Forelimb muscle (tissue), 1 donor: ENCODE measurements at regions not wholly inside any gene's neighbourhood (a gene's known extent, or its start where the extent isn't known, plus 50 kb on each side); places are given as distances from the start of the nearest gene placed in this dataset.
"Not testable (repeated sequence)": the region's sequence is repeated elsewhere in the genome, so short reads cannot be mapped to it uniquely, and the experiment has no call there.

Experiments
- DNase-seq: peaks from one replicate; pipeline ENCODE4 v3.0.0-alpha.2; 2013; ENCODE audit warnings: low read depth

DNA sequence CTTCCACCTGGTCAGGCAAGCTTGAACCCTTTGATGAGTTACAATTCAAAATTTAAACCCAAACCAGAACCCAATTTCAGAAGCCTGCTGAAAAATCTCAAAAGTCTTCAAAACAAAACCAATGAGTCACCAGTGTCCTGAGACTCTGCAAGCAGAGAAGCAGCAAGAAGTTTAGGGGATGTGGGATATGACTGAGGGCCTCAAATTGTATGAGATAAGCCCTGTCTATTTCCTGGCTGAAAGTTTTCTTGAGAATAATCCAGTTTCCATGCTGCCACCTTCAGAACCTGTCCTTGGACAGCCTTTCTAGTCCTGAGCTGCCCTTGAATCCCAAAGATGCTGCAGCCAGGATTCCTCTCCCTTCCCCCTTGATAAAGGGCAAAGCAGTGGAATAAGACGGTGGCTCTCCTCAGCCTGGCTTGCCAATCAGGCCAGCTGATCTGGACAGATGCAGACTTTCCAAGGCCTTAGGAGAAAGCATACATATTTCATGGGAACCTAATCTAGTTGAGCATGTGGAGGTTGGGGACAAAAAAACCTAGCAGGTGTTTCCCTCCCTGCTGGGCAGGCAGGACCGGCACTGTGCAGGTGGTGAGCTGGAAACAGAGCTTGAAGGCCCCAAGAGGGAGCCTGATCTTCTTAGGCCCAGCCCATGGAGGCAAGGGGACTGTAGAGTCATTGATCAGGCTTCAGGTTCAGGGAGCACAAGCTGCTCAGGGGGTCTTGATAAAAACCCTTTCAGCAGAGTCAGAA, 278.0 kb upstream of the MGAT5 start:
- no peak for DNase-seq

GRCh38 chr2:133976659-133977058, 277.2 kb upstream of the MGAT5 start:
- DNase-seq = no peak

DNA sequence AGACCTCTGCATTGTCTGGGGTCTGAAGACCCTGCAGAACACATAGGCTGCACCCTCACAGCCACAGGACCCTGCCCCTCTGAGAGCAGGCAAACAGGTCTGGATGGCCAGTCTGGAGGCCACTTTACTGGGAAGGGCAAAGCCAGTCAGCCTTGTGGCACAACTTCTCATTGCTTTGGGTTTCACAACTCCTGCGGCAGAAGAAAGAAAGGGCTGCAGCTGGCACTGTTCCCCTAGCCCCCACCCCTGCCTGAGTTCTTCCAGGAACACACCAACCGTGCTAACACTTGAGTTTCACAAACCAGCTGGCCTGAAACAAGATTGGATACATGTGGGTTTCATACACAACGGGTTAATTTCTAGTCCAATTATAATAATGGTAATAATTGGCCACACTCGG, 276.5 kb upstream of the MGAT5 start:
- DNase-seq = no peak

DNA sequence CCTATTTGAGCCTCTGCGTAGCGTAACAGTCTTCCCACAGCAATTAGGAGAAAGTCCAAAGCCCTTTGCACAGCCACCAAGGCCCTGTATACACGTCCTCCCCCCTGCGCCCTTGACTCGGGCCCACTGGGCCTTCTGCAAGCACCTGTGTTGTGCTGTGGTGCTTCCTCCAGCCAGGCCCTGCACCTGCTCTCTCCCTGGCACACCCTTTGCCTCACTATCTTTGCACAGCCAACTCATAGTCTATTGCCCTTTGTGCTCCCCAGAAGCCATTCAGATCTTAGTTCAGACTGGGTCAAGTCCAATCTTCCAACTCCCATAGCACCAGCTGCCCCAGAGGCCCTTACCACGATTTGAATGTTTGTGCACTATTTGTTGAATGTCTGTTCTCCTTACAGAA, 271.6 kb upstream of the MGAT5 start:
- DNase-seq = no peak

- no peak for DNase-seq
Observed at GRCh38 chr2:133985563-133985962, 268.3 kb upstream of the MGAT5 start.

- no peak for DNase-seq
Observed at GRCh38 chr2:133986081-133986837, 267.6 kb upstream of the MGAT5 start.

DNA sequence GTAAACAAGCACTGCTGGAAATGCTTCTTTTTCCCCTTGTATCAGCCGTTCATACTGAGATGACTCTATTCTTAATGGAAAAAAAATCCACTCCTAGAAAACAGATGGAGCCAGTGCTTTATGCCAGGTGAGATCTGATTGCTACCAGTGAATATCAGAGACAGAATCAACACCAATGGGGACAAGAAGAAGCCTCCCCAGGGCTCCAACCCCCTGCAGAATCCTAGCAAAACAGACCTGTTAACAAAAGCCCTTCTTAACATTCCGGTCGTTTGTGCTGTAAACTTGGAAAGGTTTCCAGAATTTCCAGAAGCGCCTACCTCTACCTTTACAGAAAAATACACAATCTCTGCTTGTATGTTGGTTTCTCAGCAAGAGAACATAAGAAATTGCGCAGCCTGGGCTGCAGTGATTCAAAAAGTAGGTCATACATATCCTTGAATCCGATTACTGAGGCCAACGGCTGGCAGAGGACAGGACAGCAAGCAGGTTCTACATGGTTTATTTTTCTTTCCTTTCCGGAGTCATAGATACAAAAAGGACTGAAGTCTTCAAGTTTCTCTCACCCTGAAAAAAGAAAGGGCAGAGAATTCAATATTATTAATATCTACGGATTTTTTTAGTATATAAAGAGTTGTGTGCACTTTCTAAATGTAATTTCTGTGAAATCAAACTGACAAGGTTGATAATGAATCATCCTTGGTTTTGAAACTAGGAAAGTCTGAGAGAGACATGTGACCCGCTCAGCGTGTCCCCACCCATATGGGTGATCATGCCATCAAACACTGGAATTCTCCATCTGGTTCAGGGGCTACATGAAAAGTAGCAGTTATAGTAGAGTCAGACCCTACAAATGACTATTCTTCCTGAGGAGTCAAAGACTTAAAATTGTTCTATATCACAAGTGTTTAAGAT, 266.7 kb upstream of the MGAT5 start:
- no peak for DNase-seq

DNA sequence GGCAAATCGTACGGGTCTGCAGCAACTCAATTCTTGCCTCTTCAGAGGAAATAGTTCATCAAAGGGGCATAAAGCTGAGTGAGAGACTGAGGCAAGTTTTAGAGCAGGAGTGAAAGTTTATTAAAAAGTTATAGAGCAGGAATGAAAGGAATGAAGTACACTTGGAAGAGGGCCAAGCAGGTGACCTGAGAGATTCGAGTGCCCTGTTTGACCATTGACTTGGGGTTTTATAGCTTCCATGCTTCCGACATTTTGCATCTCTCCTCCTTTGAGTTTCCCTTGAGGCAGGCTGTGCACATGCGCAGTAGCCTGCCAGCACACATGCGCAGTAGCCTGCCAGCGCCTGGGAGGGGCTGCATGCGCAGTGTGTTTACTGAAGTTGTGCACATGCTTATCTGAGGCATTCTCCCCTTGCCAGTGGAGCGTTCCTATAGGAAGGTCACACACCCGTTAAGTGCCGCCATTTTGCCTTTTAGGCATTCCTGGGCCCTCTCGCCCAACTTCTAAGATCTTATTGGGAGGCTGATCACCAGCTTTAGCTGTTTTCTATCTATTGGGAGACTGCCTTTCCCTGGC, 265.5 kb upstream of the MGAT5 start:
- no peak for DNase-seq

DNA sequence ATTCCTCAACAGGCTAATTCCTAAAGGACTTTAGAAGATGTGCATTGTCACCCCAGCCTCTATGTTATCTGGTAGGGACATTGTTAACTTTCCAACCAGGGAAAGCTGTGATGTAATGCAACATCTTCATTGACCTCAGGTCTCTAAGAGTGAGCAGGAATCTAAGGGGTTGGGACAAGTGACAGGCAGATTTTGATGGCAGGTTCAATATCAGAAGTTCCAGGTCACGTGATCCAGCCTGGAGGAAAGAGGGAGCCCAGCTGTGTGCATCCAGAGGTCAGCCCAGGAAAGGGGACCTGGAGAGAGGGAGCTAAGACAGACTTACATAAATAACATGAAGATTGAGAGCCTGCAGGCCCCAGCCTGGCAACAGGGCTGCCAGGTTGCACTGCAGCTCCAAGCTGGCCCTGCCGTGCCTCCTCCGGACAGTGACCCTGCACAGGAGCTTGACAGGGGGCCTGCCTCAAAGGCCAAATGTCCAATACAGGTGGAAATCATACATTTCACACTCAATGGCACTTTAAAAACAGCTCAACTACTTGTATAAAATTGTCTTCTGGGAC, 262.2 kb upstream of the MGAT5 start:
- no peak for DNase-seq

DNA sequence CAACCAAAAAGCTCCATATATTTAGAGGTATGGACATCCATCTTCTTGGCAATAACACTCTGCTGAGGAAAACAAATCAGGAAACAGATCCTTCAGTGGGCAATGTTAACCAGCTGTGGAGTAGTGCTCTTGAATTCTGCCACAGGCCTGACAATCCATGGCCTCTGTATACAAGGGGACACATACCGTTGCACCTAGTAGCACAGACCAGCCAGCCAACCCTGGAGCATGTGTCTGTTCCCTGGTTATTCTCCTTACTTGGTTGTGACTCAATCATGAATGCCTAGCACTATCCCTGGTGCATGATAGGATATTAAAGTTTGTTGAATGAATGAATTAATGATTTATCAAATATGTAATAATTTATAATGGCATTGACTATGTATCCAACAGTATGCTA, 261.4 kb upstream of the MGAT5 start:
- DNase-seq = no peak

DNA sequence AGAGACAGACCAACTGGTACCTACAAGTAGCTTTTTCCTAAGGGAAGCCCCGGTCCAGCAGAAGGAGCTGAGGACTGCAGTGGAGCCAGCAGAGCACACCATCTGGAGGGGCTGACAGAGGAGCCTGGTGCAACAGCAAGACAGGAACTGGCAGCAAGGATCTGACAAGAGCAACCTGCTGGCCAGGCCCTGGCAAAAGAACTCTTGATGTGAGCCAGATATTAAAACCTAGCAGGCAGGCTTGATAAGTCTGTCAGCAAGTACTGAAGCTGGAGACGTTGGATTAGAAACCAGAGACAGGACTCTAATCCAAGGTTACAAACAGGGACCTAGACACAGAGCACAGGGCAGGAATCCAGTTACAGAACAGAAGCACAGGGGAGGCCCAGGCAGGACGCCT, 260.7 kb upstream of the MGAT5 start:
- no peak for DNase-seq

DNA sequence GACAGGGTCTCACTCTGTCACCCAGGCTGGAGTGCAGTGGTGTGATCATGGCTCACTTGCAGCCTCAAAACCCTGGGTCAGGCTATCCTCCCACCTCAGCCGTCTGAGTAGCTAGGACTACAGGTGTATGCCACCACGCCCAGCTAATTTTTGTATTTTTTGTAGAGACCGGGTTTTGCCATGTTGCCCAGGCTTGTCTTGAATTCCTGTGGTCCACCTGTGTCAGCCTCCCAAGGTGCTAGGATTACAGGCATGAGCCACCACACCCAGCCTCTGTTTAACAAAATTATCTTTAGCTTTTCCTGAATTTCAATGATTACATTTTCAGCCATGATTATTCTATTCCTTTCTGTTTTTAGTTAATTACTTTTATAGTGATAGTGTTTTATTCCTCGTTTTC, 255.1 kb upstream of the MGAT5 start:
- DNase-seq = not testable (repeated sequence)

DNA sequence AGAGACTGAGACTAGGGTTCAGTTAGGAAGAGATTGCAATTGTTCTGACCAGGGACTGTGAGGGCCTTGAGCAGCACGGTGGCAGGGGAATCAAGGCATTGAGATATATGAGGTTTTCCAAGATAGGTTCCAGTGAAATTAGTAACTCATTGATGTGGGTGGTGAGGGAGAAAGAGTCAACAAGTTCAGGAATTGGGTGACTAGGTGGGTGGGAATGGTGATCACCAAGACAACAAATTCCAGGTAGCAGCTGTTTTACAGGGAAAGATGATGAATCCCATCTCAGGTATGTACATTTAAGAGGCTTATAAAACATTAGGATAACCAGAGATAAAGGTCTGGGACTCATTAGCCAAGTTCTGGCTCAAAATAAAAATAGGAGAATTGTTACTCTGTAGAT, 251.5 kb upstream of the MGAT5 start:
- no peak for DNase-seq

DNA sequence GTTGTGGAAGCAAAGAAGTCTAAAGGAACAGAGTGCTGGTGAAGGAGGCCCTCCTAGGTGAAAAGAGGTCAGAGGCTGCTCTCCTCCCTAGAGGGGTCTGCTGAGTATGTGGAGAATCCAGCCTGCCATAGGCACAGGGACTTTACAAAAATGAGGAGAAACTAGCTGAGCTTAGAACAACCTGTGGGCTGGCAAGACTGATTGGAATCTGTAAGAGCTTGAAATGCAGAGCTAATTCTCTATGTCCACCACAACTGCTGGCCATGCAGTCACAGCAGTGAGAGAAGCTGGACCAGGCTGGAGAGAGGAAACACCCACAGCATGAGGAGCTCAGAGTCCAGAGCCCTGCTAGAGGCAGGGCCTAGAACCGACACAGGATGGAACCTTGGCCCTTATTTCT, 251.0 kb upstream of the MGAT5 start:
- DNase-seq = no peak

DNA sequence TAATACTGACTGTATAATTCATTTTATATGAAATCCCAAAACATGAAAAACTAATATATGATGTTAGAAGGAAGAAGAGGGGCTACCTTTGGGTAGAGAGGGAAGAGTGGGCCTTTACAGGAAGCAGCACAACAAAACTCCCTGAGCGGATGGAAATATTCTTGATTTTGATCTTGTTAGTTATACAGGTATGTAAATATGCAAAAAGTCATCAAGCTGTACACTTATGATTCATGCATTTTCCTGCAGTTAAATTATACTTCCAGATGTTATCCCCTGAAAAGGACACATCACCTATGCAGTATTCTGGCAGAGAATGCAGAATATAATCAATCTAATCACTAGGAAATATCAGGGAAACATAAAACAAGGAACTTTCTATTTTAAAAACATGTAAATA, 249.4 kb upstream of the MGAT5 start:
- DNase-seq = no peak

- no peak for DNase-seq
Observed at GRCh38 chr2:134008837-134009236, 245.0 kb upstream of the MGAT5 start.

DNA sequence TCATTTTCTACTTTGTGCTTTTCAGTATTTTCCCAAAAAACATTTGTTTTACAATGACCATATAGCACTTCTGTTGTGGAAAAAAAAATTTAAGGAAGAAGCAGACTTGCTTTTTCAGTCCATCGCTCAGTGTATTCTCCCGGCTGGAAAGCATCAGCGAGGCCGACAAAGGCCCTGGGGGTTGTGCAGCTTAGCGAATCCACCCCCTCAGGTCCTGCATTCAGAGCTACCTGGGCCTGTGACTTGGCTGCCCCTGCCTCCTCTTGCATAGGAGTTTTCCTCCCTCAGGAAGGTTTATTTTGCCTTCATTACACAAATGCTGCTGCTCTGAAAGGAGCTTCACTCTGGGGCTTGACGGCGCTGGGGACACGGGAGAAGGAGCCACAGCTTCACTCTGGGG, 244.4 kb upstream of the MGAT5 start:
- DNase-seq = no peak

- DNase-seq = not testable (repeated sequence)
Observed at GRCh38 chr2:134009906-134010305, 244.0 kb upstream of the MGAT5 start.

DNA sequence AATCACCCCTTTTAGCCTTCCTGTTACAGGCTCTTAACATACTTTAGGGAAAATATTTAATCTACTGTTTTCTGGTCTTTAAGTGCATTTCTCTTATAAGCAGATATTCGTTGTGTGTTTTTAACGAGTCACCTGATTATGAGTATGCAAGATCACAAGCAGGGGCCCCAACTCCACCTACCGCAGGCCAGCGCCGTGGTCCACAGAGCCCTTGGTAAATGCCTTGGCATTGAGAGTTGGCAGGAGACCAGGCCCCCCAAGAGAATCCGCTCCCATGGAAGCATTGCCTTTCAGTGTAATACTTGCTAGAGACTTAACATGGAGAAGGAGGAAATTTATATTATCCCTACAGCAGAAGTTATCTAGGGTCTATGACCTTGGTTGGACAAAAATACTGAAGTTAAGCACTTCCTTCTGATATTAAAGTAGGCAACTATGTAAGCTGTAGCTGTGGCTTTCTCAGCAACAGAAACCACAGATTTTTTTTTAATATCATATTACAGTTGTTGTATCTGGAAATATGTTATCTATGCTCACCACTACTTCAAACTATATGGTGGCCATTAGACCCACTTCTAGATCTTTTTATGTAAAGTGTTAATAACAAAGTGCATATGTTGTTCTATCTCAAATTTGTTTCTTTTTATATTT, 241.8 kb upstream of the MGAT5 start:
- DNase-seq = no peak

GRCh38 chr2:134014196-134014960, 239.5 kb upstream of the MGAT5 start:
- no peak for DNase-seq
